SK-N-SH (cell line): ENCODE measurements at regions not wholly inside any gene's neighbourhood (a gene's known extent, or its start where the extent isn't known, plus 50 kb on each side); places are given as distances from the start of the nearest gene placed in this dataset.

Experiments used
- CTCF ChIA-PET: fragments of 300-600, 350-600 bp; formaldehyde crosslinking; extraction: SDS; loops from one replicate; lab custom pipeline; 2021; lab: Yijun Ruan, JAX
- POLR2A ChIA-PET: fragments of 350-600 bp; sonication (Branson Sonifier 250); formaldehyde crosslinking; extraction: SDS; loops from one replicate; lab custom pipeline; 2020; ENCODE audit warnings: antibody characterized with exemption, inconsistent platforms; lab: Yijun Ruan, JAX
- DNase-seq: peaks from one replicate; pipeline ENCODE4 v3.0.0; 2012
- H2AFZ ChIP-seq: fragments of 200-600 bp; sonication (generic); 2 replicates; pipeline ENCODE4 v1.8.1; 2016; ENCODE audit warnings: antibody characterized with exemption, mild to moderate bottlenecking, low read depth
- H3F3A ChIP-seq: fragments of 200-600 bp; sonication (generic); replicated peaks from 2 replicates; pipeline ENCODE3; 2016; ENCODE audit warnings: antibody characterized with exemption, mild to moderate bottlenecking; ENCODE audit not compliant: insufficient read depth
- H3K27ac ChIP-seq, 2 experiments: fragments of 200-500 bp in 1 of 2; fragments of 200-600 bp in 1 of 2; sonication (Bioruptor generic) in 1 of 2; sonication (generic), shearing (Covaris generic) in 1 of 2; 2 replicates each; pipeline versions ENCODE4 v1.5.1 to v1.6.1; 2014 to 2016; ENCODE audit warnings: low read depth in 2 of 2, inconsistent platforms in 1 of 2, low read length in 1 of 2, mild to moderate bottlenecking in 1 of 2, mixed read lengths in 1 of 2
- H3K27me3 ChIP-seq: fragments of 200-600 bp; sonication (generic), shearing (Covaris generic); 2 replicates; pipeline ENCODE4 v1.6.1; 2016; ENCODE audit warnings: mixed run types; ENCODE audit not compliant: insufficient read depth
- H3K36me3 ChIP-seq, 2 experiments: fragments of 200-500 bp in 1 of 2; fragments of 200-600 bp in 1 of 2; sonication (Bioruptor generic) in 1 of 2; sonication (generic) in 1 of 2; replicated peaks in 1 of 2; 2 replicates each; pipeline versions ENCODE3 to v1.5.1; 2014 to 2016; ENCODE audit warnings: low read length in 1 of 2, mild to moderate bottlenecking in 1 of 2; ENCODE audit not compliant: insufficient read depth in 2 of 2, control insufficient read depth in 1 of 2
- H3K4me1 ChIP-seq, 2 experiments: fragments of 200-500 bp in 1 of 2; fragments of 200-600 bp in 1 of 2; sonication (Bioruptor generic) in 1 of 2; sonication (generic), shearing (Covaris generic) in 1 of 2; 2 replicates each; pipeline versions ENCODE4 v1.5.1 to v1.6.1; 2014 to 2016; ENCODE audit warnings: low read depth in 1 of 2, low read length in 1 of 2, mixed run types in 1 of 2; ENCODE audit not compliant: insufficient read depth in 2 of 2, control insufficient read depth in 1 of 2
- H3K4me2 ChIP-seq: fragments of 200-600 bp; sonication (generic), shearing (Covaris generic); 2 replicates; pipeline ENCODE4 v1.6.1; 2017; ENCODE audit warnings: mixed run types
- H3K4me3 ChIP-seq, 2 experiments: fragments of 200-500 bp in 1 of 2; fragments of 200-600 bp in 1 of 2; sonication (Bioruptor generic) in 1 of 2; sonication (generic), shearing (Covaris generic) in 1 of 2; 2 replicates each; pipeline versions ENCODE4 v1.5.1 to v1.8.1; 2014 to 2016; ENCODE audit warnings: low read depth in 2 of 2, inconsistent platforms in 1 of 2, low read length in 1 of 2, mild to moderate bottlenecking in 1 of 2, mixed read lengths in 1 of 2, moderate library complexity in 1 of 2
- H3K79me2 ChIP-seq: fragments of 200-600 bp; sonication (generic); 2 replicates; pipeline ENCODE4 v1.8.1; 2017; ENCODE audit warnings: mild to moderate bottlenecking; ENCODE audit not compliant: insufficient read depth
- H3K9ac ChIP-seq: fragments of 200-600 bp; sonication (generic); 2 replicates; pipeline ENCODE4 v1.6.1; 2017; ENCODE audit warnings: mixed run types
- H3K9me2 ChIP-seq: fragments of 200-600 bp; sonication (generic); 2 replicates; pipeline ENCODE4 v1.6.1; 2017; ENCODE audit warnings: mixed run types
- H3K9me3 ChIP-seq: fragments of 200-600 bp; sonication (generic); 2 replicates; pipeline ENCODE4 v1.6.1; 2017; ENCODE audit warnings: mixed run types, mild to moderate bottlenecking, moderate library complexity
- H4K20me1 ChIP-seq: fragments of 200-600 bp; sonication (generic); 2 replicates; pipeline ENCODE4 v1.6.1; 2017; ENCODE audit warnings: mild to moderate bottlenecking, mixed run types; ENCODE audit not compliant: insufficient read depth
- CHD2 ChIP-seq: fragments of 150-350 bp; IDR thresholded peaks from 2 replicates; pipeline ENCODE4 v1.6.1; 2018; ENCODE audit warnings: low read length; ENCODE audit not compliant: partially characterized antibody
- ELF1 ChIP-seq: IDR thresholded peaks from 2 replicates; pipeline ENCODE4 v1.4.0; 2012
- EZH2phosphoT487 ChIP-seq: fragments of 200-600 bp; sonication (generic); IDR thresholded peaks from 2 replicates; pipeline ENCODE4 v1.6.1; 2017; ENCODE audit warnings: low read depth, mixed run types, mild to moderate bottlenecking, antibody characterized with exemption, moderate library complexity, borderline replicate concordance
- FOSL2 ChIP-seq: IDR thresholded peaks from 2 replicates; pipeline ENCODE4 v1.4.0; 2012; ENCODE audit warnings: low read depth, mild to moderate bottlenecking, moderate library complexity, borderline replicate concordance
- FOXM1 ChIP-seq: IDR thresholded peaks from 2 replicates; pipeline ENCODE4 v1.4.0; 2012; ENCODE audit warnings: low read depth, mild to moderate bottlenecking
- GATA2 ChIP-seq: sonication (generic); formaldehyde crosslinking; IDR thresholded peaks from 2 replicates; pipeline ENCODE4 v1.5.0; 2020; ENCODE audit warnings: mild to moderate bottlenecking, missing genetic modification reagents
- JUND ChIP-seq: IDR thresholded peaks from 2 replicates; pipeline ENCODE4 v1.4.0; 2012
- MEF2A ChIP-seq: IDR thresholded peaks from 2 replicates; pipeline ENCODE4 v1.4.0; 2012; ENCODE audit warnings: low read depth, borderline replicate concordance
- NFIC ChIP-seq: IDR thresholded peaks from 2 replicates; pipeline ENCODE4 v1.4.0; 2012; ENCODE audit warnings: borderline replicate concordance
- POLR2AphosphoS5 ChIP-seq: IDR thresholded peaks from 2 replicates; pipeline ENCODE4 v1.6.1; 2012; ENCODE audit warnings: low read depth, low read length
- RCOR1 ChIP-seq: fragments of 150-350 bp; IDR thresholded peaks from 2 replicates; pipeline ENCODE4 v1.6.1; 2017; ENCODE audit warnings: antibody characterized with exemption, low read length
- RXRA ChIP-seq: IDR thresholded peaks from 2 replicates; pipeline ENCODE4 v1.4.0; 2012; ENCODE audit warnings: low read depth, mild to moderate bottlenecking, borderline replicate concordance
- SMC3 ChIP-seq: IDR thresholded peaks from 2 replicates; pipeline ENCODE4 v1.6.1; 2012; ENCODE audit warnings: low read depth, low read length, improper control_type of control experiment
- TAF1 ChIP-seq: IDR thresholded peaks from 2 replicates; pipeline ENCODE4 v1.6.1; 2012; ENCODE audit warnings: low read depth, mild to moderate bottlenecking, low read length, moderate library complexity, borderline replicate concordance
- TCF12 ChIP-seq: IDR thresholded peaks from 2 replicates; pipeline ENCODE4 v1.4.0; 2012
- YY1 ChIP-seq: IDR thresholded peaks from 2 replicates; pipeline ENCODE4 v1.4.0; 2012; ENCODE audit warnings: low read depth, mild to moderate bottlenecking
- WGBS: methylation state at CpG from one replicate; pipeline ENCODE4 v1.1.6; 2017; ENCODE audit warnings: low lambda C conversion rate; 5-methylcytosine and 5-hydroxymethylcytosine counted together
- TF ChIP-seq, protein P1 (sequence below): IDR thresholded peaks from 2 replicates; pipeline ENCODE4; 2012
- TF ChIP-seq, protein P2 (sequence below): fragments of 150-350 bp; IDR thresholded peaks from 2 replicates; pipeline ENCODE4 v1.6.1; 2017; ENCODE audit warnings: antibody characterized with exemption, low read length, low read depth, borderline replicate concordance
- TF ChIP-seq, protein P3 (sequence below): IDR thresholded peaks from 2 replicates; pipeline ENCODE4 v1.4.0; 2012; ENCODE audit warnings: low read depth, borderline replicate concordance
- TF ChIP-seq, protein P4 (sequence below): IDR thresholded peaks from 2 replicates; pipeline ENCODE4 v1.6.1; 2012; ENCODE audit warnings: mild to moderate bottlenecking, low read depth, low read length, moderate library complexity

DNA sequence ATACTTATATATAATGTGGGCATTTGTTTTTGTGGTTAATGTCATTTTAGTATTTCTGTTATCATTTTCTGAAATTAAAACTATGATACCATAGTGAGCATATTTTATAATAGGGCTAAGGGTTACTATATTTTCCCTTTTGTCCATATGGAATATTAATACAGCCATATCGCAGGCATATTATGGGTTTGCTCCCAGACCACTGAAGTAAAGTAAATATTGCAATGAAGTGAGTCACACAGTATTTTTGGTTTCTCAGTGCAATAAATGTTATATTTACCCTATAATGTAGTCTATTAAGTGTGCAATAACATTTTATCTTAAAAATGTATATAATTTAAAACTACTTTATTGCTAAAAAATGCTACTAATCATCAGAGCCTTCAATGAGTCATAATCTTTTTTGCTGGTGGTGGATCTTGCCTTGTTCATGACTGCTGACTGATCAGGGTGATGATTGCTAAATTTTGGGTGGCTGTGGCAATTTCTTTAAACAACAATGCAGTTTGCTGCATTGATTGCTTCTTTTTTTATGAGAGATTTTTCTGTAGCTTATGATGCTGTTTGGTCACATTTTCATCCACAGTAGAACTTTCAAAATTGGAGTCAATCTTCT is 1044.5 kb upstream of the NOVA1 start (continued):
- TF ChIP-seq, protein P1, sequence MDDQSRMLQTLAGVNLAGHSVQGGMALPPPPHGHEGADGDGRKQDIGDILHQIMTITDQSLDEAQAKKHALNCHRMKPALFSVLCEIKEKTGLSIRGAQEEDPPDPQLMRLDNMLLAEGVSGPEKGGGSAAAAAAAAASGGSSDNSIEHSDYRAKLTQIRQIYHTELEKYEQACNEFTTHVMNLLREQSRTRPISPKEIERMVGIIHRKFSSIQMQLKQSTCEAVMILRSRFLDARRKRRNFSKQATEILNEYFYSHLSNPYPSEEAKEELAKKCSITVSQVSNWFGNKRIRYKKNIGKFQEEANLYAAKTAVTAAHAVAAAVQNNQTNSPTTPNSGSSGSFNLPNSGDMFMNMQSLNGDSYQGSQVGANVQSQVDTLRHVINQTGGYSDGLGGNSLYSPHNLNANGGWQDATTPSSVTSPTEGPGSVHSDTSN: no peak
- TF ChIP-seq MEF2A (no peak), FOXM1 (no peak), GATA2 (CRISPR knock-in tag) (no peak), RCOR1 (no peak), JUND (no peak)
- TF ChIP-seq, protein P2, sequence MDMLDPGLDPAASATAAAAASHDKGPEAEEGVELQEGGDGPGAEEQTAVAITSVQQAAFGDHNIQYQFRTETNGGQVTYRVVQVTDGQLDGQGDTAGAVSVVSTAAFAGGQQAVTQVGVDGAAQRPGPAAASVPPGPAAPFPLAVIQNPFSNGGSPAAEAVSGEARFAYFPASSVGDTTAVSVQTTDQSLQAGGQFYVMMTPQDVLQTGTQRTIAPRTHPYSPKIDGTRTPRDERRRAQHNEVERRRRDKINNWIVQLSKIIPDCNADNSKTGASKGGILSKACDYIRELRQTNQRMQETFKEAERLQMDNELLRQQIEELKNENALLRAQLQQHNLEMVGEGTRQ: no peak

DNA sequence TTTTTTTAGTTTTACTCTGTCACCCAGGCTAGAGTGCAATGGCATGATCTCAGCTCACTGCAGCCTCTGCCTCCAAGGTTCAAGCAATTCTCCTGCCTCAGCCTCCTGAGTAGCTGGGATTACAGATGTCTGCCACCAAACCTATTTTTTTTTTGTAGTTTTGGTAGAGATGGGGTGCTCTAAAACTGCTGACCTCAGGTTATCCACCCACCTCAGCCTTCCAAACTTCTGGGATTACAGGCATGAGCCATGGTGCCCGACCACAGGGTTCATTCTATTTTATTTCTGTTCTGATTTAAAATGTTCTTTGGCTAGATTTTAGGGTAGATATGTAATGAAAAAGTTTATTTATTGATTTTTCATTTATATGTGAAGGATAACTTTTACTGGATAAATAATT is 1062.8 kb upstream of the NOVA1 start:
- Histone ChIP-seq H3K27me3 (no peaks in the 10 kb centered on the region), H3F3A (no peaks in the 10 kb centered on the region)
- TF ChIP-seq EZH2phosphoT487 (no peak), NFIC (no peak), SMC3 (no peak), RCOR1 (no peak), CHD2 (no peak)
- TF ChIP-seq, all 33 proteins: peak for 0
- POLR2A ChIA-PET: no interaction called here
- CTCF ChIA-PET: no interaction called here
- Histone ChIP-seq H3K36me3 (peaks cover 0 to 9% of the 10 kb centered on the region in 2 experiments), H3K4me3 (no peak overlapping the region), H3K9me2 (no peaks in the 10 kb centered on the region), H4K20me1 (no peaks in the 10 kb centered on the region), H3K9ac (no peak overlapping the region), H3K4me1 (no peaks in the 10 kb centered on the region), H3K4me2 (no peak overlapping the region), H3K9me3 (peaks cover 5% of the 10 kb centered on the region; the same call in 1 of the 2 replicates), H2AFZ (no peak overlapping the region), H3K27ac (no peak overlapping the region), H3K79me2 (no peaks in the 10 kb centered on the region)
- DNase-seq: no peak
- 6% methylated on average over 1 of the region's 1 CpG for WGBS

DNA sequence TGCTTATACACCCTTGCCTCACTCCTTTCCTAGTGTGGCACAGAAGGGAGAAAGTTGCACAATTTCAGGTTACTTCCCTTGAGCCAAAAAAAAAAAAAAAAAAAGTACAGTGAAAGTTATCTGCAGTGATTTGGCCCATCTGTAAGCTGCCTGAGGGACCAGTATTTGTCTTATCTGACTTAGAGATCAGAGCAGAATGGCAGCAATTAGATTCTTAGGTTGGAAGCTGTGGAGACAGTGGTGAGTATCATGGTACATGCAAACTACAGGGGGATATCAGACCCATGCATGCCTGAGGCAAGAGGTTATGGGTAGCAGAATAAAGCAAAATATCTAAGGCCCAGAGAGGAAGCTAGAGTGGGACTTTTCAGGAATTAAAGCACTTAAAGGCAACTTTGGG is 1070.7 kb upstream of the NOVA1 start:
- CTCF ChIA-PET: no interaction called here
- TF ChIP-seq TCF12: no peak
- no peak for TF ChIP-seq RXRA
- no peak for TF ChIP-seq YY1
- TF ChIP-seq TAF1: no peak
- TF ChIP-seq, protein P3, sequence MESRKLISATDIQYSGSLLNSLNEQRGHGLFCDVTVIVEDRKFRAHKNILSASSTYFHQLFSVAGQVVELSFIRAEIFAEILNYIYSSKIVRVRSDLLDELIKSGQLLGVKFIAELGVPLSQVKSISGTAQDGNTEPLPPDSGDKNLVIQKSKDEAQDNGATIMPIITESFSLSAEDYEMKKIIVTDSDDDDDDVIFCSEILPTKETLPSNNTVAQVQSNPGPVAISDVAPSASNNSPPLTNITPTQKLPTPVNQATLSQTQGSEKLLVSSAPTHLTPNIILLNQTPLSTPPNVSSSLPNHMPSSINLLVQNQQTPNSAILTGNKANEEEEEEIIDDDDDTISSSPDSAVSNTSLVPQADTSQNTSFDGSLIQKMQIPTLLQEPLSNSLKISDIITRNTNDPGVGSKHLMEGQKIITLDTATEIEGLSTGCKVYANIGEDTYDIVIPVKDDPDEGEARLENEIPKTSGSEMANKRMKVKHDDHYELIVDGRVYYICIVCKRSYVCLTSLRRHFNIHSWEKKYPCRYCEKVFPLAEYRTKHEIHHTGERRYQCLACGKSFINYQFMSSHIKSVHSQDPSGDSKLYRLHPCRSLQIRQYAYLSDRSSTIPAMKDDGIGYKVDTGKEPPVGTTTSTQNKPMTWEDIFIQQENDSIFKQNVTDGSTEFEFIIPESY: no peak
- TF ChIP-seq FOSL2: no peak
- TF ChIP-seq, protein P4, sequence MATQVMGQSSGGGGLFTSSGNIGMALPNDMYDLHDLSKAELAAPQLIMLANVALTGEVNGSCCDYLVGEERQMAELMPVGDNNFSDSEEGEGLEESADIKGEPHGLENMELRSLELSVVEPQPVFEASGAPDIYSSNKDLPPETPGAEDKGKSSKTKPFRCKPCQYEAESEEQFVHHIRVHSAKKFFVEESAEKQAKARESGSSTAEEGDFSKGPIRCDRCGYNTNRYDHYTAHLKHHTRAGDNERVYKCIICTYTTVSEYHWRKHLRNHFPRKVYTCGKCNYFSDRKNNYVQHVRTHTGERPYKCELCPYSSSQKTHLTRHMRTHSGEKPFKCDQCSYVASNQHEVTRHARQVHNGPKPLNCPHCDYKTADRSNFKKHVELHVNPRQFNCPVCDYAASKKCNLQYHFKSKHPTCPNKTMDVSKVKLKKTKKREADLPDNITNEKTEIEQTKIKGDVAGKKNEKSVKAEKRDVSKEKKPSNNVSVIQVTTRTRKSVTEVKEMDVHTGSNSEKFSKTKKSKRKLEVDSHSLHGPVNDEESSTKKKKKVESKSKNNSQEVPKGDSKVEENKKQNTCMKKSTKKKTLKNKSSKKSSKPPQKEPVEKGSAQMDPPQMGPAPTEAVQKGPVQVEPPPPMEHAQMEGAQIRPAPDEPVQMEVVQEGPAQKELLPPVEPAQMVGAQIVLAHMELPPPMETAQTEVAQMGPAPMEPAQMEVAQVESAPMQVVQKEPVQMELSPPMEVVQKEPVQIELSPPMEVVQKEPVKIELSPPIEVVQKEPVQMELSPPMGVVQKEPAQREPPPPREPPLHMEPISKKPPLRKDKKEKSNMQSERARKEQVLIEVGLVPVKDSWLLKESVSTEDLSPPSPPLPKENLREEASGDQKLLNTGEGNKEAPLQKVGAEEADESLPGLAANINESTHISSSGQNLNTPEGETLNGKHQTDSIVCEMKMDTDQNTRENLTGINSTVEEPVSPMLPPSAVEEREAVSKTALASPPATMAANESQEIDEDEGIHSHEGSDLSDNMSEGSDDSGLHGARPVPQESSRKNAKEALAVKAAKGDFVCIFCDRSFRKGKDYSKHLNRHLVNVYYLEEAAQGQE: no peak
- TF ChIP-seq NFIC: no peak
- no peak for TF ChIP-seq ELF1
- TF ChIP-seq POLR2AphosphoS5: no peak

More for the DNA sequence above, 1070.7 kb upstream of the NOVA1 start:
- Histone ChIP-seq H3K4me1 (no peaks in the 10 kb centered on the region), H3K4me3 (no peak overlapping the region), H3K36me3 (peaks cover 0 to 6% of the 10 kb centered on the region in 2 experiments), H3K27ac (no peak overlapping the region), H3F3A (no peaks in the 10 kb centered on the region), H3K4me2 (no peak overlapping the region), H3K9me3 (no peaks in the 10 kb centered on the region), H3K27me3 (no peaks in the 10 kb centered on the region), H2AFZ (no peak overlapping the region), H3K9me2 (no peaks in the 10 kb centered on the region), H3K79me2 (peaks cover 11% of the 10 kb centered on the region), H4K20me1 (no peaks in the 10 kb centered on the region), H3K9ac (no peak overlapping the region)
- POLR2A ChIA-PET: no interaction called here
- DNase-seq: no peak
